IMR-90 (cell line): ENCODE measurements at regions not wholly inside any gene's neighbourhood (a gene's known extent, or its start where the extent isn't known, plus 50 kb on each side); places are given as distances from the start of the nearest gene placed in this dataset.

ENCODE experiments used
- ATAC-seq: fragments of 200-7000 bp; cut with Tn5 transposase; 2 replicates; pipeline ENCODE4 v1.9.1; 2020; ENCODE audit warnings: low read depth, mild to moderate bottlenecking, moderate library complexity
- BruUV-seq: library from RNA; stranded (reverse); fragments of 400-500 nt; replicated peaks from 2 replicates; lab custom pipeline; 2021; lab: Mats Ljungman, UMichigan
- CTCF ChIA-PET: fragments of 300-600 bp; formaldehyde crosslinking; extraction: SDS; loops from one replicate; lab custom pipeline; 2021; ENCODE audit warnings: antibody characterized with exemption; lab: Yijun Ruan, JAX
- POLR2A ChIA-PET: fragments of 300-600 bp; sonication (Branson Sonifier 250); formaldehyde crosslinking; loops from one replicate; lab custom pipeline; 2022; ENCODE audit warnings: antibody characterized with exemption; ENCODE audit not compliant: unreplicated experiment; lab: Charles Lee
- DNase-seq: peaks from one replicate; pipeline ENCODE4 v3.0.0; 2013
- H2AFZ ChIP-seq: replicated peaks from 2 replicates; pipeline ENCODE3; 2013; ENCODE audit warnings: low read length, mild to moderate bottlenecking; ENCODE audit not compliant: poor library complexity
- H2AK5ac ChIP-seq: 2 replicates; pipeline ENCODE4 v1.6.1; 2013; ENCODE audit warnings: low read depth, low read length, inconsistent platforms
- H2AK9ac ChIP-seq: replicated peaks from 2 replicates; pipeline ENCODE3; 2013; ENCODE audit warnings: mild to moderate bottlenecking, low read depth, low read length, moderate library complexity; ENCODE audit not compliant: poor library complexity
- H2BK120ac ChIP-seq: 2 replicates; pipeline ENCODE4 v1.6.1; 2013; ENCODE audit warnings: low read depth, low read length, inconsistent platforms
- H2BK15ac ChIP-seq: 3 replicates; pipeline ENCODE4 v1.6.1; 2013; ENCODE audit warnings: low read depth, low read length, inconsistent platforms
- H2BK20ac ChIP-seq: 2 replicates; pipeline ENCODE4 v1.6.1; 2013; ENCODE audit warnings: low read depth, mild to moderate bottlenecking, inconsistent platforms, low read length, moderate library complexity
- H2BK5ac ChIP-seq: 2 replicates; pipeline ENCODE4 v1.6.1; 2013; ENCODE audit warnings: mild to moderate bottlenecking, low read depth, low read length, inconsistent platforms; ENCODE audit not compliant: poor library complexity, severe bottlenecking
- H3K14ac ChIP-seq: replicated peaks from 2 replicates; pipeline ENCODE4 v1.6.1; 2013; ENCODE audit warnings: low read depth, low read length, inconsistent platforms
- H3K18ac ChIP-seq: 2 replicates; pipeline ENCODE4 v1.6.1; 2013; ENCODE audit warnings: low read depth, low read length, control low read depth
- H3K23ac ChIP-seq: 2 replicates; pipeline ENCODE4 v1.6.1; 2013; ENCODE audit warnings: low read depth, low read length, inconsistent platforms
- H3K27ac ChIP-seq: 2 replicates; pipeline ENCODE4 v1.5.1; 2013; ENCODE audit warnings: mild to moderate bottlenecking, control low read depth, low read length; ENCODE audit not compliant: insufficient read depth
- H3K27me3 ChIP-seq: 2 replicates; pipeline ENCODE4 v1.6.1; 2013; ENCODE audit warnings: low read length; ENCODE audit not compliant: control insufficient read depth, insufficient read depth
- H3K36me3 ChIP-seq: 2 replicates; pipeline ENCODE4 v1.6.1; 2013; ENCODE audit warnings: low read length, mixed read lengths; ENCODE audit not compliant: control insufficient read depth, insufficient read depth
- H3K4ac ChIP-seq: 2 replicates; pipeline ENCODE4 v1.6.1; 2013; ENCODE audit warnings: low read depth, low read length, inconsistent platforms
- H3K4me1 ChIP-seq: 2 replicates; pipeline ENCODE4 v1.6.1; 2013; ENCODE audit warnings: low read length, mixed read lengths; ENCODE audit not compliant: control insufficient read depth, insufficient read depth
- H3K4me2 ChIP-seq: 2 replicates; pipeline ENCODE4 v1.6.1; 2013; ENCODE audit warnings: low read depth, mild to moderate bottlenecking, control low read depth, low read length, moderate library complexity
- H3K4me3 ChIP-seq: 2 replicates; pipeline ENCODE4 v1.5.1; 2013; ENCODE audit warnings: low read depth, mild to moderate bottlenecking, control low read depth, low read length, moderate library complexity; ENCODE audit not compliant: insufficient read depth
- H3K56ac ChIP-seq: 2 replicates; pipeline ENCODE4 v1.6.1; 2013; ENCODE audit warnings: low read length, inconsistent platforms; ENCODE audit not compliant: insufficient read depth; ENCODE audit errors: extremely low read depth
- H3K79me1 ChIP-seq, 2 experiments: 2 replicates each; pipeline ENCODE4 v1.6.1; 2013; ENCODE audit warnings: low read length in 2 of 2, inconsistent platforms in 1 of 2, low read depth in 1 of 2
- H3K9ac ChIP-seq: 2 replicates; pipeline ENCODE4 v1.6.1; 2013; ENCODE audit warnings: low read depth, low read length, control low read depth
- H3K9me1 ChIP-seq: 2 replicates; pipeline ENCODE4 v1.6.1; 2013; ENCODE audit warnings: low read length, inconsistent platforms; ENCODE audit not compliant: insufficient read depth
- H3K9me3 ChIP-seq: 2 replicates; pipeline ENCODE4 v1.6.1; 2013; ENCODE audit warnings: low read length; ENCODE audit not compliant: control insufficient read depth, insufficient read depth
- H4K20me1 ChIP-seq: 2 replicates; pipeline ENCODE4 v1.6.1; 2013; ENCODE audit warnings: low read length, inconsistent platforms; ENCODE audit not compliant: insufficient read depth
- H4K5ac ChIP-seq: 2 replicates; pipeline ENCODE4 v1.6.1; 2013; ENCODE audit warnings: mild to moderate bottlenecking, low read depth, low read length, control low read depth
- H4K8ac ChIP-seq, 2 experiments: 2 replicates each; pipeline ENCODE4 v1.6.1; 2013; ENCODE audit warnings: low read depth in 2 of 2, low read length in 2 of 2, control low read depth in 1 of 2, inconsistent platforms in 1 of 2
- H4K91ac ChIP-seq: 2 replicates; pipeline ENCODE4 v1.6.1; 2013; ENCODE audit warnings: low read depth, low read length, inconsistent platforms; ENCODE audit not compliant: insufficient read depth
- BHLHE40 ChIP-seq: fragments of 150-350 bp; IDR thresholded peaks from 2 replicates; pipeline ENCODE4 v1.6.1; 2016; ENCODE audit warnings: mild to moderate bottlenecking, low read depth, low read length
- CEBPB ChIP-seq: IDR thresholded peaks from 2 replicates; pipeline ENCODE4 v1.6.1; 2012; ENCODE audit warnings: low read depth, low read length, improper control_type of control experiment
- CHD1 ChIP-seq: IDR thresholded peaks from 2 replicates; pipeline ENCODE4 v1.6.1; 2012; ENCODE audit warnings: low read depth, low read length, improper control_type of control experiment
- CTCF ChIP-seq: conservative IDR thresholded peaks from 2 replicates; pipeline ENCODE4 v1.5.1; 2012; ENCODE audit warnings: mild to moderate bottlenecking, low read depth, low read length, improper control_type of control experiment
- ELK1 ChIP-seq: fragments of 150-350 bp; IDR thresholded peaks from 2 replicates; pipeline ENCODE4 v1.6.1; 2016; ENCODE audit warnings: low read depth, mild to moderate bottlenecking, low read length, moderate library complexity, borderline replicate concordance
- FOS ChIP-seq: fragments of 150-350 bp; IDR thresholded peaks from 2 replicates; pipeline ENCODE4 v1.6.1; 2016; ENCODE audit warnings: low read depth, low read length
- MAFK ChIP-seq: IDR thresholded peaks from 2 replicates; pipeline ENCODE4 v1.6.1; 2012; ENCODE audit warnings: low read depth, low read length, improper control_type of control experiment
- MAZ ChIP-seq: IDR thresholded peaks from 2 replicates; pipeline ENCODE4 v1.6.1; 2012; ENCODE audit warnings: low read depth, mild to moderate bottlenecking, low read length, improper control_type of control experiment, moderate library complexity, borderline replicate concordance
- MXI1 ChIP-seq: IDR thresholded peaks from 2 replicates; pipeline ENCODE4 v1.6.1; 2012; ENCODE audit warnings: low read depth, mild to moderate bottlenecking, low read length, moderate library complexity, borderline replicate concordance
- NFE2L2 ChIP-seq: fragments of 150-350 bp; IDR thresholded peaks from 2 replicates; pipeline ENCODE4 v1.6.1; 2016; ENCODE audit warnings: low read depth, mild to moderate bottlenecking, low read length
- POLR2A ChIP-seq: IDR thresholded peaks from 2 replicates; pipeline ENCODE4 v1.6.1; 2012; ENCODE audit warnings: mild to moderate bottlenecking, low read depth, low read length
- RAD21 ChIP-seq: IDR thresholded peaks from 2 replicates; pipeline ENCODE4 v1.6.1; 2012; ENCODE audit warnings: low read length, improper control_type of control experiment
- RCOR1 ChIP-seq: IDR thresholded peaks from 2 replicates; pipeline ENCODE4 v1.6.1; 2012; ENCODE audit warnings: mild to moderate bottlenecking, low read length, improper control_type of control experiment; ENCODE audit not compliant: insufficient replicate concordance
- RFX5 ChIP-seq: IDR thresholded peaks from 2 replicates; pipeline ENCODE4 v1.8.0; 2012; ENCODE audit warnings: low read depth, mild to moderate bottlenecking, low read length, moderate library complexity
- SMC3 ChIP-seq: fragments of 150-350 bp; IDR thresholded peaks from 2 replicates; pipeline ENCODE4 v1.6.1; 2016; ENCODE audit warnings: low read depth, mild to moderate bottlenecking, antibody characterized with exemption, low read length, moderate library complexity
- USF2 ChIP-seq: fragments of 150-350 bp; IDR thresholded peaks from 2 replicates; pipeline ENCODE4 v1.6.1; 2017; ENCODE audit warnings: mild to moderate bottlenecking, antibody characterized with exemption, low read length, low read depth
- WGBS, 2 experiments: methylation state at CpG; one replicate each; pipeline versions ENCODE4 v1.1.5 to v1.1.7; 2013; ENCODE audit warnings: missing lambda C conversion rate in 2 of 2; ENCODE audit not compliant: insufficient read length in 1 of 2; ENCODE audit errors: extremely low coverage in 2 of 2; 5-methylcytosine and 5-hydroxymethylcytosine counted together
- dilution Hi-C: fragments of 300-500 bp; cut with HindIII; formaldehyde crosslinking; loops from one replicate; pipeline ENCODE4 v1.14.3; 2018; ENCODE audit warnings: low sequenced_read_pairs; ENCODE audit not compliant: unreplicated experiment
- in situ Hi-C: fragments of 300-500 bp; cut with MboI; formaldehyde crosslinking; loops from 3 replicates; pipeline ENCODE4 v1.14.3; 2019; ENCODE audit warnings: low sequenced_read_pairs, inconsistent platforms, mixed read lengths
- intact Hi-C: fragments of 100-400 bp; cut with micrococcal nuclease; formaldehyde crosslinking; loops from 2 replicates; pipeline ENCODE4 v1.10.0; 2022

- no peak for ATAC-seq
- WGBS, 2 experiments: no CpG with 5 or more reads among the region's 4 CpGs
- Histone ChIP-seq H3K4me1 (no peaks in the 10 kb centered on the region), H3K79me1 (no peaks in the 10 kb centered on the region), H2AFZ (no peak overlapping the region), H3K9me1 (no peaks in the 10 kb centered on the region), H3K9ac (no peak overlapping the region), H3K23ac (no peak overlapping the region), H2BK5ac (no peak overlapping the region), H3K4me2 (no peak overlapping the region), H4K5ac (no peak overlapping the region), H3K4ac (no peak overlapping the region), H3K18ac (no peak overlapping the region), H3K36me3 (no peaks in the 10 kb centered on the region), H4K20me1 (no peaks in the 10 kb centered on the region), H3K27me3 (no peaks in the 10 kb centered on the region; the same call in 1 of the 2 replicates), H3K4me3 (no peak overlapping the region), H2AK9ac (no peak overlapping the region), H3K56ac (no peak overlapping the region), H4K91ac (no peak overlapping the region), H3K14ac (no peak overlapping the region), H2BK15ac (no peak overlapping the region), H3K9me3 (no peaks in the 10 kb centered on the region), H2AK5ac (no peak overlapping the region), H2BK120ac (no peak overlapping the region), H3K27ac (no peak overlapping the region), H2BK20ac (no peak overlapping the region), H4K8ac (no peak overlapping the region)
- dilution Hi-C loops (no loop called here), in situ Hi-C loops (no loop called here), intact Hi-C loops (loop anchor here (2.0 kb wide), 1 partner anchor 559 kb away; no protein-coding TSS in a partner anchor)
- BruUV-seq: no TSS peak
- no peak for DNase-seq
- TF ChIP-seq RFX5 (no peak), CHD1 (no peak), CTCF (no peak), USF2 (no peak), FOS (no peak), ELK1 (no peak), RAD21 (no peak), BHLHE40 (no peak), SMC3 (no peak), MXI1 (no peak), MAFK (no peak), POLR2A (no peak), RCOR1 (no peak), MAZ (no peak), NFE2L2 (no peak), CEBPB (no peak)
- POLR2A ChIA-PET: no interaction called here
- CTCF ChIA-PET: no interaction called here
These were observed 273.6 kb downstream of the RRAGC start for GRCh38 chr1:38585971-38586370.
